ENCODE measurements at regions not wholly inside any gene's neighbourhood (a gene's known extent, or its start where the extent isn't known, plus 50 kb on each side); places are given as distances from the start of the nearest gene placed in this dataset.

- Histone ChIP-seq H3K36me3 (ENCODE audit: control insufficient read depth, insufficient read depth, low read length) (no peaks in the 10 kb centered on the region), H3K27ac (ENCODE audit: extremely low read depth, low read depth, low read length) (no peak overlapping the region), H3K4me2 (ENCODE audit: insufficient read depth, low read length) (no peak overlapping the region), H3K9me3 (replicated peaks; ENCODE audit: control insufficient read depth, insufficient read depth, low read depth, low read length) (no peaks in the 10 kb centered on the region), H3K4me1 (replicated peaks in 1 of 2; ENCODE audit: control insufficient read depth in 2 of 2, insufficient read depth in 2 of 2, low read length in 2 of 2) (no peaks in the 10 kb centered on the region), H3K9me1 (ENCODE audit: control insufficient read depth, insufficient read depth, low read length) (no peaks in the 10 kb centered on the region), H3K4me3 (no peak overlapping the region), H2AFZ (ENCODE audit: low read depth, low read length) (no peak overlapping the region), H4K20me1 (replicated peaks; ENCODE audit: control insufficient read depth, insufficient read depth, low read length) (no peaks in the 10 kb centered on the region), H3K27me3 (ENCODE audit: control insufficient read depth in 2 of 2, insufficient read depth in 2 of 2, low read length in 2 of 2) (no peaks in the 10 kb centered on the region), H3K79me2 (ENCODE audit: control insufficient read depth, insufficient read depth, low read length) (no peaks in the 10 kb centered on the region), H3K9ac (ENCODE audit: insufficient read depth in 1 of 2, low read depth in 2 of 2, low read length in 2 of 2) (no peak overlapping the region)
- FAIRE-seq (no peak), ATAC-seq (no peak), DNase-seq (ENCODE audit: extremely low read depth in 1 of 4, low spot score in 3 of 4) (no peak)
- intact Hi-C loops (cut with micrococcal nuclease), result no loop called here
- WGBS (ENCODE audit: insufficient coverage, low coverage, missing lambda C conversion rate), result 0% methylated on average over 1 of the region's 1 CpG
- CTCF ChIA-PET (ENCODE audit: low intra/inter-chr PET ratio), result no interaction called here
- BruUV-seq (replicated peaks), result no TSS peak
- POLR2A ChIA-PET, result no interaction called here
- in situ Hi-C loops (cut with MboI), result no loop called here
- TF ChIP-seq SMARCA4 (IDR thresholded peaks at IDR 0.05), result no peak
- TF ChIP-seq E2F6 (IDR thresholded peaks at IDR 0.05; ENCODE audit: borderline replicate concordance in 1 of 2, extremely low read depth in 1 of 2, insufficient read depth in 1 of 2, insufficient read length in 1 of 2, low read depth in 1 of 2, low read length in 1 of 2, poor library complexity in 1 of 2, severe bottlenecking in 1 of 2), result no peak
- TF ChIP-seq YBX1 (IDR thresholded peaks at IDR 0.05), result no peak
- TF ChIP-seq ZNF316 (IDR thresholded peaks at IDR 0.05), result peak; percentile 55
- no peak for TF ChIP-seq ZNF79 (CRISPR knock-in tag; IDR thresholded peaks at IDR 0.05; ENCODE audit: low read depth)
- TF ChIP-seq CBFA2T2 (conservative IDR thresholded peaks at IDR 0.05), result no peak
- no peak for TF ChIP-seq CLOCK (CRISPR knock-in tag; IDR thresholded peaks at IDR 0.05; ENCODE audit: borderline replicate concordance)
- no peak for TF ChIP-seq TSHZ1 (CRISPR knock-in tag; IDR thresholded peaks at IDR 0.05)
- TF ChIP-seq KDM1A (IDR thresholded peaks at IDR 0.05), result no peak
- TF ChIP-seq GTF3C2 (IDR thresholded peaks at IDR 0.05; ENCODE audit: borderline replicate concordance, extremely low read depth, insufficient read length), result no peak
- TF ChIP-seq MAFG (tag; conservative IDR thresholded peaks at IDR 0.05), result peak; percentile 54; the same call in 1 of the 2 replicates
- no peak for TF ChIP-seq ZBTB8A (IDR thresholded peaks at IDR 0.05; ENCODE audit: partially characterized antibody)
- TF ChIP-seq MAFF (IDR thresholded peaks at IDR 0.05; ENCODE audit: low read length), result peak; percentile 27; the same call in 1 of the 2 replicates
Measured at GRCh38 chr2:186052930-186053329, 314.3 kb downstream of the FSIP2 start.
